Erythroblast (primary cell): ENCODE measurements at regions not wholly inside any gene's neighbourhood (a gene's known extent, or its start where the extent isn't known, plus 50 kb on each side); places are given as distances from the start of the nearest gene placed in this dataset.

Source experiments
- GATA1 ChIP-seq: IDR thresholded peaks from 2 replicates; pipeline ENCODE4 v1.6.1; 2011; ENCODE audit warnings: low read depth, mild to moderate bottlenecking, control low read depth, low read length, moderate library complexity
- POLR2A ChIP-seq: IDR thresholded peaks from 2 replicates; pipeline ENCODE4 v1.6.1; 2011; ENCODE audit warnings: mild to moderate bottlenecking, low read length

- TF ChIP-seq POLR2A = no peak
- no peak for TF ChIP-seq GATA1
Observed at GRCh38 chrX:74162199-74162598, 141.8 kb upstream of the ZCCHC13 start.
